GM12878 (cell line): ENCODE measurements at regions not wholly inside any gene's neighbourhood (a gene's known extent, or its start where the extent isn't known, plus 50 kb on each side); places are given as distances from the start of the nearest gene placed in this dataset.

Experiments used
- ATAC-seq: fragments of 200-7000 bp; cut with Tn5 transposase; 3 replicates; pipeline ENCODE4 v1.9.1; 2020; ENCODE audit warnings: mild to moderate bottlenecking, moderate library complexity
- BruUV-seq: library from RNA; stranded (reverse); fragments of 400-500 nt; replicated peaks from 2 replicates; lab custom pipeline; 2021; lab: Mats Ljungman, UMichigan
- CTCF ChIA-PET: fragments of 300-600 bp; sonication (Branson Sonifier 250); formaldehyde crosslinking; extraction: SDS; loops from one replicate; lab custom pipeline; 2021; ENCODE audit warnings: inconsistent platforms; lab: Yijun Ruan, JAX
- POLR2A ChIA-PET: fragments of 350-600 bp; formaldehyde crosslinking; extraction: SDS; loops from one replicate; lab custom pipeline; 2021; ENCODE audit warnings: inconsistent platforms; lab: Charles Lee
- RAD21 ChIA-PET: fragments of 300-600 bp; sonication (Branson Sonifier 250); formaldehyde crosslinking; loops from one replicate; lab custom pipeline; 2023; ENCODE audit warnings: antibody characterized with exemption; ENCODE audit not compliant: unreplicated experiment; lab: Charles Lee
- SMC1A ChIA-PET: fragments of 300-600 bp; sonication (Branson Sonifier 250); formaldehyde crosslinking; loops from one replicate; lab custom pipeline; 2023; ENCODE audit not compliant: unreplicated experiment, uncharacterized antibody; lab: Charles Lee
- DNase-seq: peaks from one replicate; pipeline ENCODE4 v3.0.0-alpha.2; 2011; ENCODE audit warnings: low read depth, low spot score
- FAIRE-seq: peaks from 3 replicates; lab custom pipeline; 2011; peaks lifted over from hg19 to GRCh38; lab: Jason Lieb, UNC
- H2AFZ ChIP-seq: 2 replicates; pipeline ENCODE4 v1.6.0; 2011; ENCODE audit warnings: low read depth, low read length, control low read depth; ENCODE audit not compliant: control insufficient read depth
- H3K27ac ChIP-seq: 2 replicates; pipeline ENCODE4 v1.5.1; 2011; ENCODE audit warnings: control low read depth; ENCODE audit not compliant: control insufficient read depth, insufficient read depth
- H3K27me3 ChIP-seq, 2 experiments: replicated peaks in 1 of 2; 2 replicates each; pipeline versions ENCODE4 v1.6.0 to v1.6.1; 2011; ENCODE audit warnings: low read length in 1 of 2; ENCODE audit not compliant: control insufficient read depth in 2 of 2, insufficient read depth in 2 of 2
- H3K36me3 ChIP-seq, 2 experiments: 2 replicates each; pipeline ENCODE4 v1.5.1; 2011; ENCODE audit warnings: low read length in 1 of 2; ENCODE audit not compliant: control insufficient read depth in 2 of 2, insufficient read depth in 2 of 2
- H3K4me1 ChIP-seq: 2 replicates; pipeline ENCODE4 v1.6.1; 2011; ENCODE audit warnings: mild to moderate bottlenecking, low read length, moderate library complexity, mixed read lengths; ENCODE audit not compliant: control insufficient read depth, insufficient read depth
- H3K4me2 ChIP-seq: 2 replicates; pipeline ENCODE4 v1.6.0; 2011; ENCODE audit warnings: control low read depth; ENCODE audit not compliant: control insufficient read depth, insufficient read depth
- H3K4me3 ChIP-seq: fragments of 200-600 bp; sonication (generic); 2 replicates; pipeline ENCODE4 v1.5.1; 2016
- H3K79me2 ChIP-seq: 2 replicates; pipeline ENCODE4 v1.6.0; 2011; ENCODE audit warnings: low read length; ENCODE audit not compliant: control insufficient read depth, insufficient read depth
- H3K9ac ChIP-seq: 2 replicates; pipeline ENCODE4 v1.8.0; 2011; ENCODE audit warnings: low read length, control low read depth, mixed read lengths; ENCODE audit not compliant: control insufficient read depth, insufficient read depth
- H3K9me3 ChIP-seq: replicated peaks from 3 replicates; pipeline ENCODE4 v1.5.1; 2011; ENCODE audit warnings: mild to moderate bottlenecking, low read length; ENCODE audit not compliant: control insufficient read depth, insufficient read depth
- H4K20me1 ChIP-seq: 2 replicates; pipeline ENCODE4 v1.6.0; 2011; ENCODE audit not compliant: control insufficient read depth, insufficient read depth
- BHLHE40 ChIP-seq, 2 experiments: fragments of 450-650 bp in 1 of 2; IDR thresholded peaks; 2 replicates each; pipeline ENCODE4 v1.6.1; 2011 to 2017; ENCODE audit warnings: low read depth in 2 of 2, borderline replicate concordance in 1 of 2, improper control_type of control experiment in 1 of 2, low read length in 1 of 2, mild to moderate bottlenecking in 1 of 2
- ETV6 ChIP-seq, 2 experiments: fragments of 450-650 bp in 1 of 2; IDR thresholded peaks in 1 of 2; conservative IDR thresholded peaks in 1 of 2; 2 replicates each; pipeline ENCODE4 v1.6.1; 2014; ENCODE audit warnings: antibody characterized with exemption in 1 of 2, borderline replicate concordance in 1 of 2, low read depth in 1 of 2, mild to moderate bottlenecking in 1 of 2, moderate library complexity in 1 of 2
- HDAC2 ChIP-seq: fragments of 200-600 bp; sonication (generic); IDR thresholded peaks from 2 replicates; pipeline ENCODE4 v1.6.1; 2017
- MEF2A ChIP-seq: IDR thresholded peaks from 2 replicates; pipeline ENCODE4 v1.6.1; 2011; ENCODE audit warnings: low read depth, mild to moderate bottlenecking, low read length, moderate library complexity; ENCODE audit not compliant: insufficient read depth
- MEF2B ChIP-seq: fragments of 450-650 bp; IDR thresholded peaks from 2 replicates; pipeline ENCODE4 v1.6.1; 2018; ENCODE audit warnings: mild to moderate bottlenecking, moderate library complexity; ENCODE audit not compliant: partially characterized antibody, poor library complexity, severe bottlenecking
- NFXL1 ChIP-seq: fragments of 450-650 bp; IDR thresholded peaks from 2 replicates; pipeline ENCODE4 v1.6.1; 2017; ENCODE audit warnings: antibody characterized with exemption, mild to moderate bottlenecking, borderline replicate concordance
- PBX3 ChIP-seq: IDR thresholded peaks from 2 replicates; pipeline ENCODE4 v1.6.1; 2011; ENCODE audit warnings: mild to moderate bottlenecking, low read depth, low read length, moderate library complexity; ENCODE audit not compliant: insufficient replicate concordance
- SMARCA5 ChIP-seq: fragments of 450-650 bp; IDR thresholded peaks from 2 replicates; pipeline ENCODE4 v1.6.1; 2017; ENCODE audit warnings: mild to moderate bottlenecking
- ZNF384 ChIP-seq: IDR thresholded peaks from 2 replicates; pipeline ENCODE4 v1.6.1; 2012; ENCODE audit warnings: low read depth, mild to moderate bottlenecking, low read length, improper control_type of control experiment, borderline replicate concordance
- WGBS: methylation state at CpG from one replicate; pipeline ENCODE4 v1.1.6; 2016; ENCODE audit warnings: low lambda C conversion rate; ENCODE audit not compliant: insufficient replicate concordance, insufficient coverage; ENCODE audit errors: missing lambda C conversion rate; 5-methylcytosine and 5-hydroxymethylcytosine counted together
- in situ Hi-C: fragments of 300-500 bp; cut with MboI; formaldehyde crosslinking; loops from 9 replicates; pipeline ENCODE4 v1.14.3; 2018; ENCODE audit warnings: mixed read lengths
- intact Hi-C: fragments of 100-400 bp; cut with micrococcal nuclease; formaldehyde crosslinking; loops from one replicate; pipeline ENCODE4 v1.14.2; 2022; ENCODE audit not compliant: unreplicated experiment
- TF ChIP-seq, protein P1 (sequence below), 3 experiments: IDR thresholded peaks in 2 of 3; conservative IDR thresholded peaks in 1 of 3; 2 replicates each; pipeline ENCODE4 v1.5.1; 2011; ENCODE audit warnings: low read depth in 3 of 3, low read length in 3 of 3, mild to moderate bottlenecking in 3 of 3, control low read depth in 2 of 3, moderate library complexity in 2 of 3, inconsistent platforms in 1 of 3, mixed read lengths in 1 of 3; ENCODE audit not compliant: control insufficient read depth in 2 of 3, insufficient read depth in 1 of 3; ENCODE audit errors: extremely low read depth in 1 of 3

GRCh38 chr15:77734306-77734705 is 101.6 kb upstream of the LINGO1 start:
- ATAC-seq: no peak
- ChIA-PET SMC1A (no interaction called here), RAD21 (no interaction called here), POLR2A (no interaction called here), CTCF (no interaction called here)
- H2AFZ ChIP-seq: no peak overlapping the region
- H4K20me1 ChIP-seq: no peaks in the 10 kb centered on the region
- no peak for TF ChIP-seq NFXL1
- no peak for TF ChIP-seq MEF2B
- TF ChIP-seq ZNF384: no peak
- no peak for TF ChIP-seq MEF2A
- TF ChIP-seq BHLHE40 (IDR thresholded peaks at IDR 0.05; ENCODE audit: borderline replicate concordance in 1 of 2, low read depth in 2 of 2, low read length in 1 of 2): no peak
- TF ChIP-seq PBX3: no peak
- TF ChIP-seq, protein P1, sequence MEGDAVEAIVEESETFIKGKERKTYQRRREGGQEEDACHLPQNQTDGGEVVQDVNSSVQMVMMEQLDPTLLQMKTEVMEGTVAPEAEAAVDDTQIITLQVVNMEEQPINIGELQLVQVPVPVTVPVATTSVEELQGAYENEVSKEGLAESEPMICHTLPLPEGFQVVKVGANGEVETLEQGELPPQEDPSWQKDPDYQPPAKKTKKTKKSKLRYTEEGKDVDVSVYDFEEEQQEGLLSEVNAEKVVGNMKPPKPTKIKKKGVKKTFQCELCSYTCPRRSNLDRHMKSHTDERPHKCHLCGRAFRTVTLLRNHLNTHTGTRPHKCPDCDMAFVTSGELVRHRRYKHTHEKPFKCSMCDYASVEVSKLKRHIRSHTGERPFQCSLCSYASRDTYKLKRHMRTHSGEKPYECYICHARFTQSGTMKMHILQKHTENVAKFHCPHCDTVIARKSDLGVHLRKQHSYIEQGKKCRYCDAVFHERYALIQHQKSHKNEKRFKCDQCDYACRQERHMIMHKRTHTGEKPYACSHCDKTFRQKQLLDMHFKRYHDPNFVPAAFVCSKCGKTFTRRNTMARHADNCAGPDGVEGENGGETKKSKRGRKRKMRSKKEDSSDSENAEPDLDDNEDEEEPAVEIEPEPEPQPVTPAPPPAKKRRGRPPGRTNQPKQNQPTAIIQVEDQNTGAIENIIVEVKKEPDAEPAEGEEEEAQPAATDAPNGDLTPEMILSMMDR (IDR thresholded peaks at IDR 0.05 in 2 of 3, conservative IDR thresholded peaks at IDR 0.05 in 1 of 3; ENCODE audit: control insufficient read depth in 2 of 3, extremely low read depth in 1 of 3, insufficient read depth in 1 of 3, low read depth in 3 of 3, low read length in 3 of 3): no peak
- TF ChIP-seq ETV6 (conservative IDR thresholded peaks at IDR 0.05 in 1 of 2, IDR thresholded peaks at IDR 0.05 in 1 of 2; ENCODE audit: borderline replicate concordance in 1 of 2, low read depth in 1 of 2): no peak
- no peak for TF ChIP-seq SMARCA5
- TF ChIP-seq HDAC2: no peak
- no peak overlapping the region for H3K4me2 ChIP-seq
- H3K27ac ChIP-seq: no peak overlapping the region
- BruUV-seq: no TSS peak
- 0% methylated on average over 2 of the region's 2 CpGs for WGBS
- no peak for DNase-seq
- intact Hi-C loops (no loop called here), in situ Hi-C loops (no loop called here)
- H3K36me3 ChIP-seq: no peaks in the 10 kb centered on the region
- no peaks in the 10 kb centered on the region for H3K79me2 ChIP-seq
- no peaks in the 10 kb centered on the region for H3K9me3 ChIP-seq
- no peak overlapping the region for H3K4me3 ChIP-seq
- no peak for FAIRE-seq
- peaks cover 0 to 13% of the 10 kb centered on the region in 2 experiments; a peak in 2 of 4 replicates for H3K27me3 ChIP-seq
- H3K4me1 ChIP-seq: no peaks in the 10 kb centered on the region
- H3K9ac ChIP-seq: no peak overlapping the region
